ENCODE measurements at regions not wholly inside any gene's neighbourhood (a gene's known extent, or its start where the extent isn't known, plus 50 kb on each side); places are given as distances from the start of the nearest gene placed in this dataset.
A peak's percentile ranks its signal among the peaks of the same experiment; 100 is the strongest.

GRCh38 chr1:219109424-219110018 is 64.2 kb upstream of the LYPLAL1 start:
- Histone ChIP-seq H3K36me3 (ENCODE audit: control insufficient read depth, insufficient read depth, low read length, severe bottlenecking) (no peaks in the 10 kb centered on the region), H3K27me3 (replicated peaks; ENCODE audit: control insufficient read depth, insufficient read depth, low read length) (no peaks in the 10 kb centered on the region), H3K9me3 (ENCODE audit: control insufficient read depth, low read length) (peaks cover 12% of the 10 kb centered on the region), H3K9ac (ENCODE audit: low read length) (no peak overlapping the region), H3K4me1 (ENCODE audit: control insufficient read depth, insufficient read depth, low read length) (no peaks in the 10 kb centered on the region), H3K4me3 (ENCODE audit: low read length) (no peak overlapping the region)
- no peak for DNase-seq (ENCODE audit: low read depth)

DNA sequence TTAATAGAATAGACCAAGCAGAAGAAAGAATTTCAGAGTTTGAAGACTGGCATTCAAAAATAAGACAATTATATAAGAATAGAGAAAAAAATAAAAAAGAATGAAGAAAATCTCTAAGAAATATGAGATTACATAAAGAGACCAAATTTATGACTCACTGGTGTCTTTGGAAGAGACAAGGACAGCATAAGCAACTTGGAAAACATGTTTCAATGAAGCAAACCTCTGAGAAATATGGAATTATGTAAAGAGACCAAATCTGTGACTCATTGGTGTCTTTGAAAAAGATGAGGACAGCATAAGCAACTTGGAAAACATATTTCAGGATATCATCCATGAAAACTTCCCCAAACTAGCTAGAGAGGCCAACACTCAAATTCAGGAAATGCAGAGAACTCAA is 60.4 kb upstream of the LYPLAL1 start:
- Histone ChIP-seq H3K36me3 (ENCODE audit: control insufficient read depth, insufficient read depth, low read length, severe bottlenecking) (no peaks in the 10 kb centered on the region), H3K27me3 (replicated peaks; ENCODE audit: control insufficient read depth, insufficient read depth, low read length) (no peaks in the 10 kb centered on the region)
- DNase-seq (ENCODE audit: low read depth), result no peak

GRCh38 chr1:219114014-219114413 is 59.7 kb upstream of the LYPLAL1 start:
- no peak overlapping the region for H3K4me3 ChIP-seq (ENCODE audit: low read length)

More for the DNA sequence above, 60.4 kb upstream of the LYPLAL1 start:
- no peak overlapping the region for H3K9ac ChIP-seq (ENCODE audit: low read length)
- H3K9me3 ChIP-seq (ENCODE audit: control insufficient read depth, low read length), result peaks cover 12% of the 10 kb centered on the region
- H3K4me3 ChIP-seq (ENCODE audit: low read length), result no peak overlapping the region
- H3K4me1 ChIP-seq (ENCODE audit: control insufficient read depth, insufficient read depth, low read length), result no peaks in the 10 kb centered on the region

GRCh38 chr1:219119839-219120238 is 53.8 kb upstream of the LYPLAL1 start:
- Histone ChIP-seq H3K9ac (ENCODE audit: low read length) (peak overlapping the region; percentile 23), H3K36me3 (ENCODE audit: control insufficient read depth, insufficient read depth, low read length, severe bottlenecking) (no peaks in the 10 kb centered on the region), H3K4me1 (ENCODE audit: control insufficient read depth, insufficient read depth, low read length) (peaks cover 42% of the 10 kb centered on the region), H3K4me3 (ENCODE audit: low read length) (no peak overlapping the region), H3K27me3 (replicated peaks; ENCODE audit: control insufficient read depth, insufficient read depth, low read length) (no peaks in the 10 kb centered on the region), H3K9me3 (ENCODE audit: control insufficient read depth, low read length) (no peaks in the 10 kb centered on the region)
- no peak for DNase-seq (ENCODE audit: low read depth)

More at GRCh38 chr1:219114014-219114413, 59.7 kb upstream of the LYPLAL1 start:
- no peaks in the 10 kb centered on the region for H3K27me3 ChIP-seq (replicated peaks; ENCODE audit: control insufficient read depth, insufficient read depth, low read length)
- DNase-seq (ENCODE audit: low read depth), result no peak
- H3K4me1 ChIP-seq (ENCODE audit: control insufficient read depth, insufficient read depth, low read length), result no peaks in the 10 kb centered on the region
- H3K9me3 ChIP-seq (ENCODE audit: control insufficient read depth, low read length), result peaks cover 12% of the 10 kb centered on the region
- no peaks in the 10 kb centered on the region for H3K36me3 ChIP-seq (ENCODE audit: control insufficient read depth, insufficient read depth, low read length, severe bottlenecking)
- H3K9ac ChIP-seq (ENCODE audit: low read length), result no peak overlapping the region

DNA sequence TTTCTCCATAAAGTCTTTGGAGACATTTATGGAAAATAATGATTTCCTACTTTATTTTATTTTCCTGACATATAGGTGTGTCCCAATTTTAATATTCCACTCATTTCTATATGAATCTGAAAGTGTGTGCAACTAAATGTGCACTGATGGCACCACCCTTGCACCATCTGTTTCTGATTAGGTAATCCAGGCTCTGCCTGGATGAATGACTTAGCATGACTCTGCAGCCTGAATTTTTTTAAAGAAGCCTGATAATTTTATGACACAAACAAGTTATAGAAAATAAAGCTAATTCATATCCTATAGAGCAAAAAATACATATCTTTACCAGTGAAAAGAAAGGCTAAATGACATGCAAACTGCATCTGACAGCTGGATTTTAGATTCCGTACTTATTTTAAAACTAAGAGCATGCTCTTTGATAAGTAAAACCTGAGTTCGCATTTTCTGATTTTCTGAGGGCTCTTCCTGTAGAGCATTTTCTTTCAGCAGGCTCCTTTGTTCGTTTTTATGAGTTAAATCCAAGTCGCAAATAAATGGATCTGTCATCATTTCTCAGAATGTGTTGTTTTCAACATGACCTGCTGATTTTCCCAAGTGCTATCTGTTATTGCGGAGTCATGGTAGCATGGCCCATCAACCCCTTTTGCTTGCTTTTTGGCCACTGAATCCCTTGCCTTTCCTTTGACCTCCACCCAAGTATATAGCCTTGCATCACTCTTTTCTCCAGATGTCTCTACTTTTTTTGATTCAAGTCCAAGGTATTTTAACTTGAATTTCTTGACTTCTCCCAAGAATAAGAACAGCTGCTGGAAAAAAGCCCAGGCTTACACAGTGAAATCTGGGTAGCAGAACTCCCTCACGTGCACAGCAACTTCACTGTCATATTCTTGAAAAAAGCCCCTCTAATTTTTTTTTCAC is 52.8 kb upstream of the LYPLAL1 start:
- Histone ChIP-seq H3K36me3 (ENCODE audit: control insufficient read depth, insufficient read depth, low read length, severe bottlenecking) (no peaks in the 10 kb centered on the region), H3K27me3 (replicated peaks; ENCODE audit: control insufficient read depth, insufficient read depth, low read length) (no peaks in the 10 kb centered on the region), H3K9ac (ENCODE audit: low read length) (peak overlapping the region; percentile 76), H3K4me3 (ENCODE audit: low read length) (peak overlapping the region; percentile 61), H3K4me1 (ENCODE audit: control insufficient read depth, insufficient read depth, low read length) (peaks cover 47% of the 10 kb centered on the region), H3K9me3 (ENCODE audit: control insufficient read depth, low read length) (no peaks in the 10 kb centered on the region)
- peak; percentile 97 for DNase-seq (ENCODE audit: low read depth)

DNA sequence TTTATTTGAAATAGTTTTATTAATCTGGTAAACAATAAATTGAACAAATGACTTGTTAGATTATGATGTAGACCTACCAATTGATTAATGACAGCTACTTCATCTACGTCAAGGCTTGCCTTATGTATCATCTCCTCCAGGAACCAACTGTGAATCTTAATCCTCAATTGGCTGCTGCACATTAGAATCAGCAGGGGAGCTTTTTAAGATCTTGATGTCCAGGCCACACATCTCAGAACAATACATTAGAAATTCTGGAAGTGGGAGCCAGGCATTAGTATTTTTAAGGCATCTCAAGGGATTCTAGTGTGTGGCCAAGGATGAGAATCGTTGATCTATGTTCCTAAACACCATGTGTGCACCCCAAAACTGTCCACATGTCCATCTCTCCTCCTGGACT is 52.0 kb upstream of the LYPLAL1 start:
- H3K4me1 ChIP-seq (ENCODE audit: control insufficient read depth, insufficient read depth, low read length), result peaks cover 55% of the 10 kb centered on the region
- H3K9ac ChIP-seq (ENCODE audit: low read length), result peak overlapping the region; percentile 57
- no peaks in the 10 kb centered on the region for H3K9me3 ChIP-seq (ENCODE audit: control insufficient read depth, low read length)
- no peaks in the 10 kb centered on the region for H3K36me3 ChIP-seq (ENCODE audit: control insufficient read depth, insufficient read depth, low read length, severe bottlenecking)
- no peaks in the 10 kb centered on the region for H3K27me3 ChIP-seq (replicated peaks; ENCODE audit: control insufficient read depth, insufficient read depth, low read length)
- H3K4me3 ChIP-seq (ENCODE audit: low read length), result peak overlapping the region; percentile 2
- DNase-seq (ENCODE audit: low read depth), result no peak

GRCh38 chr1:219123036-219123435 is 50.6 kb upstream of the LYPLAL1 start:
- H3K36me3 ChIP-seq (ENCODE audit: control insufficient read depth, insufficient read depth, low read length, severe bottlenecking), result no peaks in the 10 kb centered on the region
- H3K4me3 ChIP-seq (ENCODE audit: low read length), result peak overlapping the region; percentile 68
- H3K9me3 ChIP-seq (ENCODE audit: control insufficient read depth, low read length), result no peaks in the 10 kb centered on the region
- H3K4me1 ChIP-seq (ENCODE audit: control insufficient read depth, insufficient read depth, low read length), result peaks cover 59% of the 10 kb centered on the region
- H3K27me3 ChIP-seq (replicated peaks; ENCODE audit: control insufficient read depth, insufficient read depth, low read length), result no peaks in the 10 kb centered on the region
- H3K9ac ChIP-seq (ENCODE audit: low read length), result peak overlapping the region; percentile 51
- no peak for DNase-seq (ENCODE audit: low read depth)
